ENCODE measurements at regions not wholly inside any gene's neighbourhood (a gene's known extent, or its start where the extent isn't known, plus 50 kb on each side); places are given as distances from the start of the nearest gene placed in this dataset.

- H3K4me1 ChIP-seq (ENCODE audit: control insufficient read depth, insufficient read depth, low read length) = no peaks in the 10 kb centered on the region
- no peak overlapping the region for H2AFZ ChIP-seq (replicated peaks; ENCODE audit: low read length, poor library complexity)
- H3K9me3 ChIP-seq (ENCODE audit: control insufficient read depth, insufficient read depth, low read length) = peaks cover 24% of the 10 kb centered on the region
- no peak overlapping the region for H3K18ac ChIP-seq (ENCODE audit: low read depth, low read length)
- CTCF ChIA-PET = no interaction called here
- H3K56ac ChIP-seq (ENCODE audit: extremely low read depth, insufficient read depth, low read length) = no peak overlapping the region
- no peak for DNase-seq
- H4K8ac ChIP-seq (ENCODE audit: low read depth in 2 of 2, low read length in 2 of 2) = no peak overlapping the region
- no peak overlapping the region for H2BK20ac ChIP-seq (ENCODE audit: low read depth, low read length)
- H2AK5ac ChIP-seq (ENCODE audit: low read depth, low read length) = no peak overlapping the region
- H2AK9ac ChIP-seq (replicated peaks; ENCODE audit: low read depth, low read length, poor library complexity) = no peak overlapping the region
- ATAC-seq (ENCODE audit: low read depth) = no peak
- no TSS peak for BruUV-seq (replicated peaks)
- intact Hi-C loops (cut with micrococcal nuclease) (no loop called here), dilution Hi-C loops (cut with HindIII; ENCODE audit: low sequenced_read_pairs, unreplicated experiment) (no loop called here), in situ Hi-C loops (cut with MboI; ENCODE audit: low sequenced_read_pairs) (no loop called here)
- no peaks in the 10 kb centered on the region for H4K20me1 ChIP-seq (ENCODE audit: insufficient read depth, low read length)
- H3K14ac ChIP-seq (replicated peaks; ENCODE audit: low read depth, low read length) = no peak overlapping the region
- H4K5ac ChIP-seq (ENCODE audit: low read depth, low read length) = no peak overlapping the region
- no peak overlapping the region for H3K9ac ChIP-seq (ENCODE audit: low read depth, low read length)
- POLR2A ChIA-PET (ENCODE audit: unreplicated experiment) = no interaction called here
- H3K27me3 ChIP-seq (ENCODE audit: control insufficient read depth, insufficient read depth, low read length) = no peaks in the 10 kb centered on the region
- H3K36me3 ChIP-seq (ENCODE audit: control insufficient read depth, insufficient read depth, low read length) = no peaks in the 10 kb centered on the region
- H3K4me2 ChIP-seq (ENCODE audit: low read depth, low read length) = no peak overlapping the region
- TF ChIP-seq CTCF (conservative IDR thresholded peaks at IDR 0.05; ENCODE audit: low read depth, low read length) (no peak), POLR2A (IDR thresholded peaks at IDR 0.05; ENCODE audit: low read depth, low read length) (no peak), RCOR1 (IDR thresholded peaks at IDR 0.05; ENCODE audit: insufficient replicate concordance, low read length) (no peak), SMC3 (IDR thresholded peaks at IDR 0.05; ENCODE audit: low read depth, low read length) (no peak), NFE2L2 (IDR thresholded peaks at IDR 0.05; ENCODE audit: low read depth, low read length) (no peak), BHLHE40 (IDR thresholded peaks at IDR 0.05; ENCODE audit: low read depth, low read length) (no peak), MXI1 (IDR thresholded peaks at IDR 0.05; ENCODE audit: borderline replicate concordance, low read depth, low read length) (no peak), RAD21 (IDR thresholded peaks at IDR 0.05; ENCODE audit: low read length) (no peak), ELK1 (IDR thresholded peaks at IDR 0.05; ENCODE audit: borderline replicate concordance, low read depth, low read length) (no peak), CHD1 (IDR thresholded peaks at IDR 0.05; ENCODE audit: low read depth, low read length) (no peak), MAFK (IDR thresholded peaks at IDR 0.05; ENCODE audit: low read depth, low read length) (no peak), RFX5 (IDR thresholded peaks at IDR 0.05; ENCODE audit: low read depth, low read length) (no peak), FOS (IDR thresholded peaks at IDR 0.05; ENCODE audit: low read depth, low read length) (no peak), MAZ (IDR thresholded peaks at IDR 0.05; ENCODE audit: borderline replicate concordance, low read depth, low read length) (no peak)
- TF ChIP-seq, protein P1, sequence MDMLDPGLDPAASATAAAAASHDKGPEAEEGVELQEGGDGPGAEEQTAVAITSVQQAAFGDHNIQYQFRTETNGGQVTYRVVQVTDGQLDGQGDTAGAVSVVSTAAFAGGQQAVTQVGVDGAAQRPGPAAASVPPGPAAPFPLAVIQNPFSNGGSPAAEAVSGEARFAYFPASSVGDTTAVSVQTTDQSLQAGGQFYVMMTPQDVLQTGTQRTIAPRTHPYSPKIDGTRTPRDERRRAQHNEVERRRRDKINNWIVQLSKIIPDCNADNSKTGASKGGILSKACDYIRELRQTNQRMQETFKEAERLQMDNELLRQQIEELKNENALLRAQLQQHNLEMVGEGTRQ (IDR thresholded peaks at IDR 0.05; ENCODE audit: low read depth, low read length) = no peak
- WGBS, 2 experiments (ENCODE audit: extremely low coverage in 2 of 2, insufficient read length in 1 of 2) = no CpG with 5 or more reads among the region's 5 CpGs
- no peak overlapping the region for H3K4ac ChIP-seq (ENCODE audit: low read depth, low read length)
- H3K23ac ChIP-seq (ENCODE audit: low read depth, low read length) = no peak overlapping the region
- H4K91ac ChIP-seq (ENCODE audit: insufficient read depth, low read depth, low read length) = no peak overlapping the region
- no peak overlapping the region for H2BK15ac ChIP-seq (ENCODE audit: low read depth, low read length)
- no peak overlapping the region for H2BK120ac ChIP-seq (ENCODE audit: low read depth, low read length)
- H3K9me1 ChIP-seq (ENCODE audit: insufficient read depth, low read length) = no peaks in the 10 kb centered on the region
- no peaks in the 10 kb centered on the region for H3K79me1 ChIP-seq (ENCODE audit: low read depth in 1 of 2, low read length in 2 of 2)
- H3K4me3 ChIP-seq (ENCODE audit: insufficient read depth, low read depth, low read length) = no peak overlapping the region
- H2BK5ac ChIP-seq (ENCODE audit: low read depth, low read length, poor library complexity, severe bottlenecking) = no peak overlapping the region
- H3K27ac ChIP-seq (ENCODE audit: insufficient read depth, low read length) = no peak overlapping the region
These were observed 86.9 kb downstream of the C6orf118 start for GRCh38 chr6:165222315-165223025.

All from IMR-90 (cell line).